ENCODE measurements at regions not wholly inside any gene's neighbourhood (a gene's known extent, or its start where the extent isn't known, plus 50 kb on each side); places are given as distances from the start of the nearest gene placed in this dataset.

DNA sequence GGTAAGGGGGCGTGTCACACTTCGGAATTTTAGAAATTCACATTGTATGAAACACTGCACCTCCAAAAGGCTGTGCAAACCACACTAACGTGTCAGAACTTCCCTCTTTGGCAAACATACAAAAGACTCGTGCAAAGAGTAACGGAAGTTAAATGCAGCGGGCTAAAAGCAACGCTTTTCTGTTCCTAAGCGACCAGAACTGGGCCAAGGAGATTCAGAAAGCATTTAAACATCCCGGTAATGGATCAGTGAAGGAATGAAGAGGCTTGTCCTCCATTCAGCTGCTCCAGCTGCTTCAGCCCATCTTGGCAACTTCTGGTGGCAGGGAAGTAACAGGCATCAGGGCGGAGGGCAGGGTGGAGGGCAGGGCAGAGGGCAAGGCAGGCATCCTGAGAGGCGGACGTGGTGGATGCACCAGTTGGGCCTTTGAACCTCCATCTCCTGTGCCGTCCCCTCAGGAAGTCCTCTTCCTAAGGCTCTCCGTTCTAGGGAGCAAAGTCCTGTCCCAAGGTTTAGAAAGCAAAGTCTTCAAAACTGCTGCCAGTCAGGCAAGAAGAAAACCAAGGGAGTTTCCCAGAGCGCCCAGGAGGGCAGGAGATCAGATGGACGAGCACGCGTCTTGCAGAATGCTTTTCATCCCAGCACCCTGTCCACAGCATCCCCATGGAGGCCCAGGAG, 230.7 kb downstream of the ZNF516 start:
- TF ChIP-seq, protein P1, sequence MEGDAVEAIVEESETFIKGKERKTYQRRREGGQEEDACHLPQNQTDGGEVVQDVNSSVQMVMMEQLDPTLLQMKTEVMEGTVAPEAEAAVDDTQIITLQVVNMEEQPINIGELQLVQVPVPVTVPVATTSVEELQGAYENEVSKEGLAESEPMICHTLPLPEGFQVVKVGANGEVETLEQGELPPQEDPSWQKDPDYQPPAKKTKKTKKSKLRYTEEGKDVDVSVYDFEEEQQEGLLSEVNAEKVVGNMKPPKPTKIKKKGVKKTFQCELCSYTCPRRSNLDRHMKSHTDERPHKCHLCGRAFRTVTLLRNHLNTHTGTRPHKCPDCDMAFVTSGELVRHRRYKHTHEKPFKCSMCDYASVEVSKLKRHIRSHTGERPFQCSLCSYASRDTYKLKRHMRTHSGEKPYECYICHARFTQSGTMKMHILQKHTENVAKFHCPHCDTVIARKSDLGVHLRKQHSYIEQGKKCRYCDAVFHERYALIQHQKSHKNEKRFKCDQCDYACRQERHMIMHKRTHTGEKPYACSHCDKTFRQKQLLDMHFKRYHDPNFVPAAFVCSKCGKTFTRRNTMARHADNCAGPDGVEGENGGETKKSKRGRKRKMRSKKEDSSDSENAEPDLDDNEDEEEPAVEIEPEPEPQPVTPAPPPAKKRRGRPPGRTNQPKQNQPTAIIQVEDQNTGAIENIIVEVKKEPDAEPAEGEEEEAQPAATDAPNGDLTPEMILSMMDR (conservative IDR thresholded peaks at IDR 0.05; ENCODE audit: low read length) = no peak
- no peak for DNase-seq (ENCODE audit: low read depth)
- no peak overlapping the region for H3K4me3 ChIP-seq (ENCODE audit: low read length)

DNA sequence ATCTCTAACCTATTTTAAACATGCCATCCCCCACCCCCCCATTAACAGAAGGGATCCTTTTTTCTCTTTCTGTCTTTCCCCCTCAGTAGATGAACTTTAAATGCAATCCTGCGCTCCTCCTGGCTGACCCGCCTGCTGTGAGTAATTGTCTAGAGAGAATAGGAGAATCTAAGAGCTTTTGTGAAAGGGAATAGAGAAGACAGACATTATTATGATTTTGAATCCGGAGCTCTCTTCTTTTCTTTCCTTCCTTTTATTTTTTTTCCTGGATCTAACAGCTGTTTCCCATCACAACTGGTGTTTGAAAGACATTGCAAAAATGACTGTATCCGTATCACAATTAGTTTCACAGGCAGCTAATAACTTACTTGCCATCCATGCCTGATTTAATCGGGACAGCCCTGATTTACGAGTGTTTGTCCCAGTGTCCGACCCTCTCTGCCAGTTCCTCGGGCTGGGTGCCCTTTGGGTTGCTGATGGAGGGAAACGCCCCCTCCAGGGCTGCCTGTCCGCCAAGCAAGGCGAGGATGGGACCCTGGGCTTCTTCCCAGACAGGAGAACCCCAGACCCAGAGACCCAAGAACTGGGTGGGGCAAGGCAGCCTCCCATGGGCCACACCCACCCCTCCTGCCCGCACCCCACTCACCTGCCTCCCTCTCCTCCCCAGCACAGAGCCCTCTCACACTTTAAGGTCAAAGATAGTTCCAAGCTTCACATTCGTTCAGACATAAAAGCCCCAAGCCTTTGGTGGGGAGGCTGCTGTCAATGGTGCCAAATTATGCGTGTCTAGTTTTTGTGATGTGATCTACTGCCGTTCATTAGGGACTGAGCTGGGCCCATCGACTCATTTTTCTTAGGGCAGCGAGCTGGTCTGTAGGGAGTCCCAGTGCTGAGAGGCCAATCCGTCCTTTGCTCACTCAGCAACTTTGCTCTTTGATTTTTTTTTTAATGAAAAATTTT, 231.7 kb downstream of the ZNF516 start:
- TF ChIP-seq, protein P1 (conservative IDR thresholded peaks at IDR 0.05; ENCODE audit: low read length) = no peak

DNA sequence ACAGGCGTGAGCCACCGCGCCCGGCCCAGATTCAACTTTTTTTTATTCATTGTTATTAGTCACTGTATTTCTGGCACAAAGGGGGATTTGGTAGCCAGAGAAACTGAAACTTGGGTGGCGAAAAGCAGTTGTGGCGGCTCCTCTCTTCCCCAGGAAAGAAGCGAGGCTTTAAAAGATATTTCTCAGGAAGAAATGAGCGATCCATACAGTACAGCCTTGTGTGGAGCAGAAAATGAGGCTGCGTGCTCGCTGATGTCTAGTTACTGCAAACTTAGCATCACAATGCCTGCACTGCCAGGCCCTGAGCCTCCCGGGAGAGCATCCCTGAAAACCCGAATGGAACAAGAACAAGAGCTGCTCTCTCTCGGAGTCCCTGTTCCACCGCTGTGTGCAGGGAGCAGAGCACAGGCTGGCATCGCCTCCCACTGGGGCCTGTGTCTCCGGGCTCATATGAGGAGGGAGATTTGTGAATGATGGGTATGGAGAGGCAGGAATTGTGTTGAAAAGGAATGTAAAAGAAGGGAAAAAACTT, 234.0 kb downstream of the ZNF516 start:
- TF ChIP-seq, protein P1 (conservative IDR thresholded peaks at IDR 0.05; ENCODE audit: low read length) = no peak
- no peak overlapping the region for H3K4me3 ChIP-seq (ENCODE audit: low read length)
- DNase-seq (ENCODE audit: low read depth) = no peak

More for the DNA sequence above, 231.7 kb downstream of the ZNF516 start:
- H3K4me3 ChIP-seq (ENCODE audit: low read length) = no peak overlapping the region
- DNase-seq (ENCODE audit: low read depth) = no peak

DNA sequence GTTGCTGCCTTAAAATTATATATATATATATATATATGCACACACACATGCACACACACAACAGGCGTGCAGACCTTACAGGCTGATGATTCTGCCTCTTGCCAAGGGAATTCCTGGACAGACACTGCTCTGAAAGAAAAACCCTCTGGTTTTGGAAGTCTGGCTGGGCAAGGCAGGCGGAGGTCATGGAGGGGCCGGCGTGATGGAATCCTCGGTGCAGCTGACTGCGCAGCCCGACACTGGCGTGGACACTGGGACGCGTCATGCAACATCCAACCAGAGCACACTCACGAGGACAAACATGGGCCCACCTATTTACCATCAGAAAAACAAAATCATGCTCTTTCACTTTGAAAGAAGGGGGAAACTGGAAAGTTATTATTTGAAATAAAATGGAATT, 235.3 kb downstream of the ZNF516 start:
- TF ChIP-seq, protein P1 (conservative IDR thresholded peaks at IDR 0.05; ENCODE audit: low read length) = no peak

DNA sequence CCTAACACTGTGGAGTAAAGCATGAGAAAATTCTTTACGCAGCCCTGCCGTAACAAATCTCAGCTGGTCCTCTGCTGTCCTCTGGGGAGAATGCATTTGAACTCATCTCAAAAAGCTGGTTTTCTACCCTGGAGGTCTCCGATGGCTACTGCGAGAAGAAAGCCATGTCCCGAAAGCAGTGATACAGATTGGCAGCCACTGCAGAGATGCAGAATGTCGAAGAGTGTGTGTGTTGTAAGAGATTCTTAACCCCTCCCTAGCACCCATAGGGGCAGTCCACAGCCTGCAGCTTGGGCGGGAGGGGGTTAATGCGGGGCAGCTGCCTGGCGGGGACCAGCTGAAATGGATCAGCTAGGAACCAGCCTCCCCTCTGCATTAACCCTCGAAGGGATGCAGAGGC, 235.9 kb downstream of the ZNF516 start:
- DNase-seq (ENCODE audit: low read depth) = no peak
- no peak overlapping the region for H3K4me3 ChIP-seq (ENCODE audit: low read length)
- TF ChIP-seq, protein P1 (conservative IDR thresholded peaks at IDR 0.05; ENCODE audit: low read length) = no peak

More for the DNA sequence above, 235.3 kb downstream of the ZNF516 start:
- DNase-seq (ENCODE audit: low read depth) = no peak
- no peak overlapping the region for H3K4me3 ChIP-seq (ENCODE audit: low read length)

DNA sequence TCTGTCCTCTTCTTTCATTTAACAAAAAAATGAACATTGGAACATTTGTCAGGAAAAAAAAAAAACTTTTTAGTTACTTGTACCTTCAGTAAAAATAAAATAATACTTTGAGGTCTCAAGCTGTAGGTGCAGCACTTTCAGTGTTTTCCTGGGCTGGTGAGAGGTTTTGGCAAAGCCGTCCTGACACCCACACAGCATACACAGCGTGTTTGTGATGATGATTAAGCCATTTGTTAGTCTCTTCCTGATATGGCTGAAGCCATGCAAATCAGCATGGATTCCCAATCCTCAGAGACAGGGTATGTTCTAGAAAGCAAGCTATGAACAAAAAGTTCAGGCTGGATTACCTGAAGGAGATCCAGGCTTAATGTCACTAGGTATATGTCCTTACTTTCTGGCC, 236.8 kb downstream of the ZNF516 start:
- DNase-seq (ENCODE audit: low read depth) = no peak
- TF ChIP-seq, protein P1 (conservative IDR thresholded peaks at IDR 0.05; ENCODE audit: low read length) = no peak
- H3K4me3 ChIP-seq (ENCODE audit: low read length) = no peak overlapping the region

All from AG10803 (cell line).